Muscle of back (tissue), 3 donors: ENCODE measurements at regions not wholly inside any gene's neighbourhood (a gene's known extent, or its start where the extent isn't known, plus 50 kb on each side); places are given as distances from the start of the nearest gene placed in this dataset.

Experiments
- DNase-seq, 3 donors: peaks; one replicate each; pipeline versions ENCODE4 v3.0.0 to v3.0.0-alpha.2; 2013

- no peak for DNase-seq
These were observed 1314.2 kb downstream of the OTOL1 start for GRCh38 chr3:162810776-162811175.

GRCh38 chr3:162842549-162843216 is 1346.1 kb downstream of the OTOL1 start:
- no peak for DNase-seq

GRCh38 chr3:162845918-162846317 is 1349.3 kb downstream of the OTOL1 start:
- no peak for DNase-seq

- no peak for DNase-seq
These were observed 1350.9 kb downstream of the OTOL1 start for GRCh38 chr3:162847511-162847910.

- no peak for DNase-seq
These were observed 1367.0 kb downstream of the OTOL1 start for GRCh38 chr3:162863579-162863978.

GRCh38 chr3:162865466-162865865 is 1368.9 kb downstream of the OTOL1 start:
- DNase-seq: no peak

- no peak for DNase-seq
These were observed 1382.5 kb downstream of the OTOL1 start for GRCh38 chr3:162879021-162879562.

- DNase-seq: no peak
These were observed 1387.8 kb downstream of the OTOL1 start for GRCh38 chr3:162884373-162884772.

- no peak for DNase-seq
These were observed 1396.5 kb downstream of the OTOL1 start for GRCh38 chr3:162892921-162893793.

- no peak for DNase-seq
These were observed 1400.7 kb downstream of the OTOL1 start for GRCh38 chr3:162897291-162897690.

- DNase-seq: no peak
These were observed 1435.9 kb downstream of the OTOL1 start for GRCh38 chr3:162932503-162932902.

- peak in 1 of 3 donors; percentile 4 for DNase-seq
These were observed 1437.0 kb downstream of the OTOL1 start for GRCh38 chr3:162933656-162934055.

GRCh38 chr3:162936706-162937105 is 1440.1 kb downstream of the OTOL1 start:
- DNase-seq: no peak

- DNase-seq: peak in 1 of 3 donors; percentile 9
These were observed 1441.5 kb downstream of the OTOL1 start for GRCh38 chr3:162938083-162938482.

GRCh38 chr3:162945626-162946025 is 1449.0 kb downstream of the OTOL1 start:
- DNase-seq: no peak

- no peak for DNase-seq
These were observed 1460.1 kb downstream of the OTOL1 start for GRCh38 chr3:162956711-162957110.

GRCh38 chr3:162960269-162960668 is 1463.7 kb downstream of the OTOL1 start:
- DNase-seq: no peak

GRCh38 chr3:162970292-162970691 is 1473.7 kb downstream of the OTOL1 start:
- DNase-seq: no peak

GRCh38 chr3:162971715-162972114 is 1475.1 kb downstream of the OTOL1 start:
- no peak for DNase-seq

GRCh38 chr3:162973428-162973917 is 1476.9 kb downstream of the OTOL1 start:
- DNase-seq: no peak

GRCh38 chr3:162978136-162978535 is 1481.5 kb downstream of the OTOL1 start:
- DNase-seq: no peak

GRCh38 chr3:162984746-162985145 is 1488.1 kb downstream of the OTOL1 start:
- DNase-seq: no peak
